ENCODE measurements at regions not wholly inside any gene's neighbourhood (a gene's known extent, or its start where the extent isn't known, plus 50 kb on each side); places are given as distances from the start of the nearest gene placed in this dataset.

DNA sequence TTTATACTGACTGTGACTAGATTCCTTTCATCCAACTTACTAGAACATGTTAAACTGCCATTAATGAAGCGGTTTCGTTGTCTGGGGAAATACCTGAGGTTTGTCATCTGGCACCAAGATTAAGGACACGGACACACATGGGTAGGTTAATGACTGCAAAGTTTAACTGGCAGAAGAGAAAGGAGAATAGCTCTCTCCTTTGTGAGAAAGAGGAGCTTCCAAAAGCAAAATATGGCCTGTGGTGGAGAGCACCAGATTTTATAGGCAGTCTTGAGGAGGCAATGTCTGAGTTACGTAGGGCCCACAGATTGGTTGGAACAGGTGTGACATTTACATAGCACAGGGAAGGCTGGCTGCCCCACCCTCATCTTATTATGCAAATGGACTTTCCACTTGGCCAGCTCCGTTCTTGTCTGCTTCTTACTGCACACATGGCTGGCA lies 1193.0 kb upstream of the CELF2 start:
- H3K4me3 ChIP-seq (ENCODE audit: control insufficient read depth, low read depth, low read length), result no peak overlapping the region
- no peak for DNase-seq (ENCODE audit: low read depth)
- TF ChIP-seq CTCF (conservative IDR thresholded peaks at IDR 0.05; ENCODE audit: control insufficient read depth, insufficient read depth, low read depth, low read length), result no peak

GRCh38 chr10:9825491-9826018 lies 1192.1 kb upstream of the CELF2 start:
- no peak overlapping the region for H3K4me3 ChIP-seq (ENCODE audit: control insufficient read depth, low read depth, low read length)
- no peak for TF ChIP-seq CTCF (conservative IDR thresholded peaks at IDR 0.05; ENCODE audit: control insufficient read depth, insufficient read depth, low read depth, low read length)
- no peak for DNase-seq (ENCODE audit: low read depth)

GRCh38 chr10:9828110-9828509 lies 1189.6 kb upstream of the CELF2 start:
- no peak overlapping the region for H3K4me3 ChIP-seq (ENCODE audit: control insufficient read depth, low read depth, low read length)
- DNase-seq (ENCODE audit: low read depth), result no peak
- TF ChIP-seq CTCF (conservative IDR thresholded peaks at IDR 0.05; ENCODE audit: control insufficient read depth, insufficient read depth, low read depth, low read length), result no peak

GRCh38 chr10:9833942-9834341 lies 1183.7 kb upstream of the CELF2 start:
- no peak overlapping the region for H3K4me3 ChIP-seq (ENCODE audit: control insufficient read depth, low read depth, low read length)
- DNase-seq (ENCODE audit: low read depth), result no peak
- no peak for TF ChIP-seq CTCF (conservative IDR thresholded peaks at IDR 0.05; ENCODE audit: control insufficient read depth, insufficient read depth, low read depth, low read length)

DNA sequence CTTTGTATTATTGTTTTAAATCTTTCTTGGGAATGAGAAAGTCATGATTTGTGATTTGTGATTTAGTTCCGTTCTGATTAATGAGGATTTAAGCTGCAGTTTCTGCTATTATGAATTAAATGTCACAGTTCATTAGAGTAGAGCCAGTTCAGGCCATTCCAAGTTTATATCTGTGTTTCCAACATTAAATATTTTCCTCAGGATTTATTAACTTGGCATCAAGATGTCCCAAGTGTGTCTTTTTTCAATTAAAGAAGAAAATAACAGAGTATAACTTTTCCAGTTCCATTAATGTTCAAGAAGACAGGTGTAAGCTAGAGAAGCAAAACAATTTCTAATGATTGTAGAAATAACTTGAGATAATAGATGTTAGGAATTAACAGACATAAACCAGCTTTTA lies 1183.2 kb upstream of the CELF2 start:
- H3K4me3 ChIP-seq (ENCODE audit: control insufficient read depth, low read depth, low read length), result no peak overlapping the region
- no peak for DNase-seq (ENCODE audit: low read depth)
- no peak for TF ChIP-seq CTCF (conservative IDR thresholded peaks at IDR 0.05; ENCODE audit: control insufficient read depth, insufficient read depth, low read depth, low read length)

- DNase-seq (ENCODE audit: low read depth), result no peak
- TF ChIP-seq CTCF (conservative IDR thresholded peaks at IDR 0.05; ENCODE audit: control insufficient read depth, insufficient read depth, low read depth, low read length), result no peak
- H3K4me3 ChIP-seq (ENCODE audit: control insufficient read depth, low read depth, low read length), result no peak overlapping the region
Measured at GRCh38 chr10:9845075-9845474, 1172.6 kb upstream of the CELF2 start.

DNA sequence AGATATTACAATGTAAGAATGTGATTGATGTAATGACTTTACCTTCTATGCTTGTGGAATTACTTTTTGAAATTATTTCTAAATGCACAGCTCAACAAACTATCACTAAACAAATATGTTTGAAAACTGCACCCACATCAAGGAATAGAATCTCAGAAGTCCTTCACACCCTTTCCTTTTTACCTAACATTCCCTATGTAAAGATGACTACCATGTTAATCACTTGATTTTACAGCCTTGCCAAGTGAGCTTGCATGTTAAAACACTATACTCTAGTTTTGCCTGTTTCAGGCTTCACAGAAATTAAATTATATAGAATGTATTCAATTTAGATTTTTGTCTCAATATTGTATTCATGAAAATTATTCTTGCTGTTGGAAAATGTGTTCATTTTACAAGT lies 1169.4 kb upstream of the CELF2 start:
- TF ChIP-seq CTCF (conservative IDR thresholded peaks at IDR 0.05; ENCODE audit: control insufficient read depth, insufficient read depth, low read depth, low read length), result no peak
- DNase-seq (ENCODE audit: low read depth), result no peak
- no peak overlapping the region for H3K4me3 ChIP-seq (ENCODE audit: control insufficient read depth, low read depth, low read length)
